GM23248 (cell line): ENCODE measurements at regions not wholly inside any gene's neighbourhood (a gene's known extent, or its start where the extent isn't known, plus 50 kb on each side); places are given as distances from the start of the nearest gene placed in this dataset.

Source experiments
- EZH2 ChIP-seq: fragments of 200-600 bp; sonication (generic); IDR thresholded peaks from 2 replicates; pipeline ENCODE4 v1.6.1; 2018; ENCODE audit warnings: antibody characterized with exemption, mild to moderate bottlenecking; ENCODE audit not compliant: insufficient read depth, poor library complexity, severe bottlenecking
- EZH2phosphoT487 ChIP-seq: fragments of 200-600 bp; sonication (generic); IDR thresholded peaks from 2 replicates; pipeline ENCODE4 v1.6.1; 2018; ENCODE audit warnings: antibody characterized with exemption, moderate library complexity, mild to moderate bottlenecking, low read depth; ENCODE audit not compliant: insufficient read depth

DNA sequence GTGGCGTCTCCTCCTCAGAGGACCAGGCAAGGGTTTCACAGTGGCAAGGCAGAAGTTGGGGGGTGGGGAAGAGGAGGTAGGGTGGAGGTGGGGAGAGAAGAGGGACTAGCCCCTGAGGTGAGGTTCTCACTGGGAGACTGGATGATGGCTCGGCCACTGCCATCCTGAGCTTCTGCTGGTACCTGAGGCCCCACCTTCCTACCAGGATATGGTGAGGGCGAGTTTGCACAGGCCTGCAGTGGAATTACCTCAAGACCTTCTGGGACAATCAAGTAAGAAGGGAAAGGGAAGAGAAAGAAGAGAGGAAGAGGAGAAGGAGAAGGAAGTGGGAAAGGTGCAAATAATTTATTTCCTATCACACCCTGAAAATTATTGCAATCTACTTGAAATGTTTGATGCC lies 111.8 kb upstream of the GDF10 start:
- TF ChIP-seq EZH2 (no peak), EZH2phosphoT487 (no peak)
